B cell (primary cell): ENCODE measurements at regions not wholly inside any gene's neighbourhood (a gene's known extent, or its start where the extent isn't known, plus 50 kb on each side); places are given as distances from the start of the nearest gene placed in this dataset.
A peak's percentile ranks its signal among the peaks of the same experiment; 100 is the strongest.

Source experiments
- ATAC-seq: fragments of 200-7000 bp; cut with Tn5 transposase; one replicate; pipeline ENCODE4 v1.10.0; 2021; ENCODE audit warnings: low read depth, mild to moderate bottlenecking, moderate number of reproducible peaks, moderate library complexity
- CTCF ChIA-PET: fragments of 350-600 bp; sonication (Branson Sonifier 250); formaldehyde crosslinking; loops from one replicate; lab custom pipeline; 2021; ENCODE audit warnings: antibody characterized with exemption, inconsistent platforms; lab: Charles Lee
- POLR2A ChIA-PET: fragments of 350-600 bp; sonication (Branson Sonifier 250); formaldehyde crosslinking; loops from one replicate; lab custom pipeline; 2021; ENCODE audit warnings: antibody characterized with exemption; lab: Charles Lee
- DNase-seq: peaks from one replicate; pipeline ENCODE4 v3.0.0; 2013
- H2AFZ ChIP-seq: 2 replicates; pipeline ENCODE4 v1.6.1; 2012; ENCODE audit warnings: mild to moderate bottlenecking, low read depth, low read length; ENCODE audit not compliant: insufficient read depth, poor library complexity, severe bottlenecking
- H3K27ac ChIP-seq, 2 donors: 1 replicate in 1 of 2; 2 replicates in 1 of 2; pipeline ENCODE4 v1.5.1; 2012 to 2013; ENCODE audit warnings: low read length in 2 of 2, mild to moderate bottlenecking in 2 of 2, moderate library complexity in 1 of 2
- H3K27me3 ChIP-seq, 4 experiments: fragments of 200-600 bp in 1 of 4; sonication (generic) in 1 of 4; replicated peaks in 1 of 4; 1 replicate in 2 of 4; 2 replicates in 2 of 4; pipeline versions ENCODE4 v1.6.1 to v1.7.0; 2013 to 2016; ENCODE audit warnings: low read length in 3 of 4, mild to moderate bottlenecking in 2 of 4, mixed read lengths in 1 of 4, moderate library complexity in 1 of 4; ENCODE audit not compliant: insufficient read depth in 4 of 4, control insufficient read depth in 3 of 4; ENCODE audit errors: control extremely low read depth in 1 of 4
- H3K36me3 ChIP-seq, 2 experiments: replicated peaks in 1 of 2; 1 replicate in 1 of 2; 2 replicates in 1 of 2; pipeline versions ENCODE4 v1.6.1 to v1.7.1; 2013; ENCODE audit warnings: low read length in 1 of 2; ENCODE audit not compliant: insufficient read depth in 2 of 2, control insufficient read depth in 1 of 2; ENCODE audit errors: control extremely low read depth in 1 of 2, extremely low read depth in 1 of 2
- H3K4me1 ChIP-seq, 2 donors: fragments of 200-600 bp in 1 of 2; sonication (generic) in 1 of 2; 1 replicate in 1 of 2; 2 replicates in 1 of 2; pipeline versions ENCODE4 v1.5.1 to v1.6.1; 2013 to 2017; ENCODE audit warnings: low read length in 2 of 2; ENCODE audit not compliant: control insufficient read depth in 2 of 2, insufficient read depth in 2 of 2
- H3K4me2 ChIP-seq: replicated peaks from 2 replicates; pipeline ENCODE3; 2012; ENCODE audit warnings: mild to moderate bottlenecking, low read depth, low read length; ENCODE audit not compliant: poor library complexity, severe bottlenecking
- H3K4me3 ChIP-seq, 5 experiments: fragments of 200-600 bp in 1 of 5; sonication (generic) in 1 of 5; 1 replicate in 3 of 5; 2 replicates in 2 of 5; pipeline versions ENCODE4 v1.5.1 to v1.7.0; 2011 to 2016; ENCODE audit warnings: low read length in 4 of 5, mild to moderate bottlenecking in 4 of 5, low read depth in 2 of 5, control low read depth in 1 of 5, moderate library complexity in 1 of 5; ENCODE audit not compliant: insufficient read depth in 1 of 5; ENCODE audit errors: control extremely low read depth in 1 of 5, extremely low read depth in 1 of 5
- H3K79me2 ChIP-seq: fragments of 200-600 bp; sonication (generic); one replicate; pipeline ENCODE4 v1.6.0; 2016; ENCODE audit warnings: low read length; ENCODE audit not compliant: control insufficient read depth, insufficient read depth
- H3K9ac ChIP-seq: fragments of 200-600 bp; sonication (generic); 2 replicates; pipeline ENCODE4 v1.6.1; 2017; ENCODE audit warnings: mild to moderate bottlenecking, low read length, moderate library complexity
- H3K9me3 ChIP-seq, 3 donors: one replicate each; pipeline versions ENCODE4 v1.6.1 to v1.7.1; 2013; ENCODE audit warnings: low read length in 2 of 3; ENCODE audit not compliant: control insufficient read depth in 2 of 3, insufficient read depth in 1 of 3; ENCODE audit errors: control extremely low read depth in 1 of 3
- H4K20me1 ChIP-seq: 2 replicates; pipeline ENCODE4 v1.6.0; 2012; ENCODE audit warnings: mild to moderate bottlenecking, low read length; ENCODE audit not compliant: insufficient read depth, control insufficient read depth, poor library complexity, severe bottlenecking
- H3K27ac Mint-ChIP-seq: one replicate; pipeline ENCODE4 v1.8.0; 2021; ENCODE audit warnings: mixed read lengths
- H3K27me3 Mint-ChIP-seq: one replicate; pipeline ENCODE4 v1.8.0; 2021; ENCODE audit warnings: mixed read lengths
- H3K4me1 Mint-ChIP-seq: one replicate; pipeline ENCODE4 v1.8.0; 2021; ENCODE audit warnings: mixed read lengths
- H3K4me3 Mint-ChIP-seq: one replicate; pipeline ENCODE4 v1.8.0; 2021; ENCODE audit warnings: mixed read lengths
- H3K9me3 Mint-ChIP-seq: one replicate; pipeline ENCODE4 v1.8.0; 2022; ENCODE audit warnings: mixed read lengths; ENCODE audit not compliant: insufficient read depth
- CTCF ChIP-seq: fragments of 200-600 bp; IDR thresholded peaks from one replicate; pipeline ENCODE4 v1.8.0; 2022; ENCODE audit warnings: antibody characterized with exemption, mild to moderate bottlenecking
- EZH2 ChIP-seq: IDR thresholded peaks from 2 replicates; pipeline ENCODE4 v1.6.1; 2012; ENCODE audit warnings: borderline replicate concordance, low read depth, mild to moderate bottlenecking, moderate library complexity, low read length; ENCODE audit not compliant: insufficient read depth, poor library complexity, severe bottlenecking
- WGBS: methylation state at CpG from one replicate; pipeline ENCODE4 v1.1.5; 2013; ENCODE audit warnings: missing lambda C conversion rate; ENCODE audit not compliant: insufficient coverage; 5-methylcytosine and 5-hydroxymethylcytosine counted together
- intact Hi-C: fragments of 100-400 bp; cut with micrococcal nuclease; formaldehyde crosslinking; loops from one replicate; pipeline ENCODE4 v1.10.0; 2022

DNA sequence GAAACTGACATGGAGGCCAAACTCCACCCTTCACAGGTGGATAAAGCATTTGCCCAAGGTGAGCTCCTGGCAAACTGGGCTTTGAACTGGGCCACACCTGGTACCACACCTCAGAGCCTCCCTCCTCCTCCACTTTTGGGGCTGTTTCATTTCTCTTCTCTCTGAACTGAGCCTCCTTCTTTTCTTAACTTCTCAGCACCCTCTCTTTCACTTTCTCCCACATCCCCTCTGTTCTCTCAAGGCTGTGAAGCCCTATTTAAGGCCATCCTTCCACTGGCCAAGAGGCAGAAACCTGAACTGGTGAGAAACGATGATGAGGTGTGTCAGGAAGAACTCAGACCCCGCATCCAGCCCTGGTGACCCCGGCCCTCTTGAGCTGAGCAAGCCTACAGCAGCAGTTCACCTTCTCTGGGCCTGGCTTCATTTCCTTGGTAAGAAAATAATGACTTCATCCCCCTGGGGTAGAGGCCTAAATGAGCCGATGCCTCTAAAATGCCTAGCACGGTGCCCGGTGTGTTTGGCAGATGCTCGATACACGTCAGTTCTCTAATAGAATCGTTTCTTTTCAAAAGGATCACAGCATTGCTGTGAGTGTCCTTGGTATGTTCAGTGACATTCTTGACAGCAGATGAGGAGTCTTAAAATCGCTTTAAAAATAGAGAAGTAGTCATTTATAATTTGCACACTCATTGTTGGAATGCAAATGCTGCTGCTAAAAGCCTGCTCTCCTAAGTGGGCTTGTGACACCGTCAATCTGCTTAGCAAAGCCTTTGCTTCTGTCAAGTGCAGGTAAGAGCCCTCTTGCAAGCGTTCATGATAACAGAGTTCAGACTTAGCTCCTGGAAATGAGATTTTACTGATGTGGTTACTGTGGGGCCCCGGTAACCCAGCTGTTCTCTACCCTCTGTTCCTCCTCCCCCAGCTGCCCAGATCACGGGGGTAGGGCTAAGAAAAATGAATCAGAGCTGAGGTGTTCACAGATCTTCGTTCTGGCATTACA is 97.7 kb upstream of the ATP2B2 start:
- H3K4me2 ChIP-seq: no peak overlapping the region

More for the DNA sequence above, 97.7 kb upstream of the ATP2B2 start:
- no peaks in the 10 kb centered on the region for H4K20me1 ChIP-seq
- H3K9me3 Mint-ChIP-seq: no peaks in the 10 kb centered on the region
- peaks cover 0 to 6% (median 2%) of the 10 kb centered on the region in 4 experiments for H3K27me3 ChIP-seq
- H3K27ac Mint-ChIP-seq: no peak overlapping the region
- H3K4me1 ChIP-seq: peaks cover 0 to 11% of the 10 kb centered on the region in 2 donors
- H3K36me3 ChIP-seq: no peaks in the 10 kb centered on the region
- no peak for TF ChIP-seq CTCF
- TF ChIP-seq EZH2: no peak
- H3K79me2 ChIP-seq: no peaks in the 10 kb centered on the region
- no peak overlapping the region for H3K4me3 ChIP-seq
- WGBS: 64% methylated on average over 10 of the region's 15 CpGs
- H3K4me3 Mint-ChIP-seq: no peak overlapping the region
- peaks cover 11% of the 10 kb centered on the region for H3K27me3 Mint-ChIP-seq
- DNase-seq (peak; percentile 9), ATAC-seq (no peak)
- no peaks in the 10 kb centered on the region for H3K9me3 ChIP-seq
- H3K27ac ChIP-seq: no peak overlapping the region
- POLR2A ChIA-PET: no interaction called here
- H3K9ac ChIP-seq: no peak overlapping the region
- H3K4me1 Mint-ChIP-seq: peaks cover 13% of the 10 kb centered on the region
- peak overlapping the region; percentile 3 for H2AFZ ChIP-seq
- CTCF ChIA-PET: no interaction called here
- intact Hi-C loops: no loop called here
